Stomach (tissue), 8 donors: ENCODE measurements at regions not wholly inside any gene's neighbourhood (a gene's known extent, or its start where the extent isn't known, plus 50 kb on each side); places are given as distances from the start of the nearest gene placed in this dataset.
"Not testable (repeated sequence)": the region's sequence is repeated elsewhere in the genome, so short reads cannot be mapped to it uniquely, and the experiment has no call there.

Experiments
- DNase-seq, 2 donors: peaks; one replicate each; pipeline versions ENCODE4 v3.0.0 to v3.0.0-alpha.2; 2013 to 2019
- H3K27ac ChIP-seq, 5 donors: fragments of 200-600 bp in 4 of 5; sonication (generic) in 4 of 5; one replicate each; pipeline ENCODE4 v1.5.1; 2013 to 2019; ENCODE audit warnings: mild to moderate bottlenecking in 1 of 5, moderate library complexity in 1 of 5
- H3K27me3 ChIP-seq, 3 donors: fragments of 200-600 bp; sonication (generic); one replicate each; pipeline ENCODE4 v1.5.1; 2017 to 2019; ENCODE audit warnings: mixed run types in 1 of 3
- H3K36me3 ChIP-seq, 4 donors: fragments of 200-600 bp; sonication (generic); 1 replicate in 3 of 4; 2 replicates in 1 of 4; pipeline ENCODE4 v1.5.1; 2016 to 2019
- H3K4me1 ChIP-seq, 4 donors: fragments of 200-600 bp; sonication (generic); one replicate each; pipeline ENCODE4 v1.5.1; 2016 to 2019
- H3K4me3 ChIP-seq, 4 donors: fragments of 200-600 bp; sonication (generic) in 3 of 4; one replicate each; pipeline ENCODE4 v1.5.1; 2016 to 2019; ENCODE audit warnings: mild to moderate bottlenecking in 1 of 4
- H3K9me3 ChIP-seq, 4 donors: fragments of 200-600 bp; sonication (generic); one replicate each; pipeline ENCODE4 v1.5.1; 2016 to 2019
- CTCF ChIP-seq, 7 experiments: fragments of 450-650 bp in 4 of 7; fragments of 200-600 bp in 3 of 7; sonication (generic) in 3 of 7; IDR thresholded peaks; one replicate each; pipeline ENCODE4 v1.5.1; 2016 to 2019; ENCODE audit warnings: antibody characterized with exemption in 7 of 7, control low read depth in 2 of 7, mild to moderate bottlenecking in 1 of 7
- EP300 ChIP-seq: sonication (generic); formaldehyde crosslinking; IDR thresholded peaks from one replicate; pipeline ENCODE4 v1.6.1; 2017; ENCODE audit warnings: antibody characterized with exemption
- POLR2A ChIP-seq, 4 donors: fragments of 450-650 bp; IDR thresholded peaks; one replicate each; pipeline ENCODE4 v1.6.1; 2016; ENCODE audit warnings: antibody characterized with exemption in 4 of 4, control low read depth in 2 of 4, mild to moderate bottlenecking in 1 of 4, moderate library complexity in 1 of 4
- POLR2AphosphoS5 ChIP-seq, 3 donors: sonication (generic); formaldehyde crosslinking; IDR thresholded peaks; one replicate each; pipeline ENCODE4 v1.6.1; 2016; ENCODE audit warnings: antibody characterized with exemption in 3 of 3
- WGBS, 5 donors: extraction: QIAGEN DNeasy Blood & Tissue Kit in 3 of 5; methylation state at CpG; one replicate each; pipeline versions ENCODE4 v1.1.5 to v1.1.7; 2013 to 2018; 5-methylcytosine and 5-hydroxymethylcytosine counted together
- intact Hi-C: fragments of 100-400 bp; cut with DNase I; formaldehyde crosslinking; loops from one replicate; pipeline ENCODE4 v1.15.1; 2023; ENCODE audit warnings: low total_unique reads
- donor health status: healthy with polysubstance abuse.
- donor health status: Bipolar disorder and iron deficiency.
- donor health status: healthy.

GRCh38 chr2:2452961-2453360 lies 121.9 kb upstream of the MYT1L start:
- no peaks in the 10 kb centered on the region for H3K4me1 ChIP-seq
- no peaks in the 10 kb centered on the region for H3K9me3 ChIP-seq
- H3K36me3 ChIP-seq: no peaks in the 10 kb centered on the region
- no peak for DNase-seq
- TF ChIP-seq CTCF (IDR thresholded peaks at IDR 0.05) (no peak), POLR2A (IDR thresholded peaks at IDR 0.05) (no peak), POLR2AphosphoS5 (IDR thresholded peaks at IDR 0.05) (no peak), EP300 (no peak)
- H3K27ac ChIP-seq: no peak overlapping the region
- no peak overlapping the region for H3K4me3 ChIP-seq
- 59 to 66% (median 63%) methylated on average over 4 of the region's 4 CpGs for WGBS, 5 donors
- H3K27me3 ChIP-seq: peaks cover 0 to 3% (median 0%) of the 10 kb centered on the region in 3 donors
- intact Hi-C loops: no loop called here

- H3K4me3 ChIP-seq, intact Hi-C loops, DNase-seq, H3K27ac ChIP-seq, H3K4me1 ChIP-seq, H3K9me3 ChIP-seq, H3K36me3 ChIP-seq, H3K27me3 ChIP-seq: not testable (repeated sequence)
- 49 to 73% (median 61%) methylated on average over 4 of the region's 4 CpGs for WGBS, 5 donors
Observed at GRCh38 chr2:2451275-2451674, 120.2 kb upstream of the MYT1L start.

GRCh38 chr2:2448178-2448577 lies 117.1 kb upstream of the MYT1L start:
- Histone ChIP-seq H3K9me3 (peaks cover 0 to 3% (median 0%) of the 10 kb centered on the region in 4 donors), H3K4me1 (no peaks in the 10 kb centered on the region), H3K4me3 (no peak overlapping the region), H3K27ac (no peak overlapping the region), H3K27me3 (peaks cover 0 to 3% (median 0%) of the 10 kb centered on the region in 3 donors), H3K36me3 (no peaks in the 10 kb centered on the region)
- no peak for DNase-seq
- TF ChIP-seq POLR2A (IDR thresholded peaks at IDR 0.05): no peak
- intact Hi-C loops: no loop called here
- 73 to 80% (median 78%) methylated on average over 4 of the region's 4 CpGs for WGBS, 5 donors

GRCh38 chr2:2422621-2423020 lies 91.5 kb upstream of the MYT1L start:
- intact Hi-C loops: no loop called here
- TF ChIP-seq CTCF (IDR thresholded peaks at IDR 0.05): no peak
- TF ChIP-seq EP300: no peak
- no peak for TF ChIP-seq POLR2AphosphoS5 (IDR thresholded peaks at IDR 0.05)
- TF ChIP-seq POLR2A (IDR thresholded peaks at IDR 0.05): no peak
- H3K4me3 ChIP-seq: no peak overlapping the region
- H3K27ac ChIP-seq: no peak overlapping the region
- H3K27me3 ChIP-seq: peaks cover 0 to 8% (median 0%) of the 10 kb centered on the region in 3 donors
- 51 to 62% (median 60%) methylated on average over 3 to 5 of the region's 5 CpGs for WGBS, 5 donors
- no peaks in the 10 kb centered on the region for H3K36me3 ChIP-seq
- H3K4me1 ChIP-seq: no peaks in the 10 kb centered on the region
- H3K9me3 ChIP-seq: peaks cover 0 to 31% (median 9%) of the 10 kb centered on the region in 4 donors
- DNase-seq: no peak

GRCh38 chr2:2413525-2413924 lies 82.5 kb upstream of the MYT1L start:
- no peaks in the 10 kb centered on the region for H3K4me1 ChIP-seq
- no peaks in the 10 kb centered on the region for H3K27me3 ChIP-seq
- no peak for DNase-seq
- TF ChIP-seq POLR2AphosphoS5 (IDR thresholded peaks at IDR 0.05): no peak
- no peak for TF ChIP-seq EP300
- no peak for TF ChIP-seq CTCF (IDR thresholded peaks at IDR 0.05)
- TF ChIP-seq POLR2A (IDR thresholded peaks at IDR 0.05): no peak
- H3K4me3 ChIP-seq: no peak overlapping the region
- 86 to 95% (median 94%) methylated on average over 2 of the region's 2 CpGs for WGBS, 5 donors
- no peaks in the 10 kb centered on the region for H3K9me3 ChIP-seq
- no peak overlapping the region for H3K27ac ChIP-seq
- intact Hi-C loops: no loop called here
- H3K36me3 ChIP-seq: no peaks in the 10 kb centered on the region
